Stimulated activated CD4-positive, alpha-beta T cell treated with anti-CD3 and anti-CD28 coated beads, Interleukin-4, amount 100 ng/mL, for 1 hour (primary cell): ENCODE measurements at regions not wholly inside any gene's neighbourhood (a gene's known extent, or its start where the extent isn't known, plus 50 kb on each side); places are given as distances from the start of the nearest gene placed in this dataset.

Experiments
- DNase-seq: peaks from one replicate; pipeline ENCODE4 v3.0.0-alpha.2; 2020

- no peak for DNase-seq
Measured at GRCh38 chr5:142507531-142508372, 178.1 kb downstream of the FGF1 start.

DNA sequence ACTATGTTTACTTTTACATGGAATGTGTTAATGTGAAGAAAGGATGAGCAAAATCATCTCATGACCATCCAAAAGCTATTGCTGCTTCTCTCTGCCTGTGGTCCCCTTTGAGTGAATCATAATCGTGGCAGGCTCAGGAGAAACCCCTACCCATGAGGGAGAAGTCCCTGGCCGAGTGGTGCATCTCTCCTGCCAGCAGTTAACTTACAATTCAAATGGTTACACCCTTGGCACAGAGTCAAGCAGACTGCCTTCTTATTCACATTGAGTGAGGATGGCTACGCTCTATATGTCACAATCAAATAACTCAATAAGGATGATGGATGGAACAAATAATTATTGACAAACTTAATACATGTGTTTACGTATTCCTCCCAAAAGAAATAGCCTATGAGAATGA is 179.1 kb downstream of the FGF1 start:
- DNase-seq: no peak

DNA sequence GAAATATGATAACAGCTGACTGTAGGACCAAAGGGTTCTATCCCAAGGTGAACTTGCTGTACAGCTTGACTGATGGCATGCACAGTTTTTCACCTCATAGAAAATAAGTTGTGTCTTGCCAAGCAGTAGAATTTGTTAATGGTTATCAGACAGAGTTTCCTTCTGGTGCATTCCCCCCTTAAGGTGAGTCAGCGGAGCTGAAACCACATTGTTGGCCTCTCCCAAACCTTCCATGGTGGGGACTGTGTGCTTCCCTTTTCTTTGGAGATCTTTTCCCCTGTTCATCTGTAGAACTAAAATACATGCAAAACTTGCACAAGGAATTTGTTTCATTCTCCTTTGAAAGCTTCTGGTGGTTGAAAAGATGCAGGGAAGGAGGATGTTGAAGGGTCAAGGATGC is 179.8 kb downstream of the FGF1 start:
- DNase-seq: no peak

GRCh38 chr5:142501890-142502289 is 177.1 kb upstream of the SPRY4 start:
- no peak for DNase-seq

DNA sequence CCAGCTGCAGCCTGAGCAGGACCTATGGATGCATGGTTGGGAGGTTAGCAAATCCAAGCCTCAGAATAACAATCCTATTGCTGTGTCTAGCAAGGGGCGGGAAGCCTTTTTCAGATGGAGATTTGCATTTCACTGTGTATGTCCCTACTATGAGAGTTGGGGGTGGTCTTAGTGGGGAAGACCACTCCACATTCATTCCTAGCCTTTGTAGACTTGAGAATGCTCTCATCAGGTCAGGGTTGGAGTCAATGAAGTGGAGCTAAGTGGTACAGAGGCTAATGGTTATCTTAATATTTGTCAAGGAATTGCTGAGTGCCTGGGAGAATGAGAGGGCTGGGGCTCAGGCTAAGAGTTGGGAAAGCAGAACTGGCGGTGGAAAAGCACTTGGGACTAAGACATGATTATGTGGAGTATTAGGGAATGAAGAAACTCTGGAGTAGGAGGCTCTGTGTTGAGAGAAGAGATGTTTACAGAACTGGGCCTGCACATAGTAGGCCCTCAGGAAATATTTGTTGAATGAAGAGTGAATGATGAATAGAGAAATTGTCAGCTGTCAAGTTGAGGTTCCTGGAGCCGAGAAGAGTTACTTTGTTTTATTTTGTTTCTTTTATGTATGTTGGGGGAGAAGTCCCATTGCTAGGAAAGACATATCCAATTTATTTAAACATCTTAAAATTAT is 175.5 kb upstream of the SPRY4 start:
- no peak for DNase-seq

DNA sequence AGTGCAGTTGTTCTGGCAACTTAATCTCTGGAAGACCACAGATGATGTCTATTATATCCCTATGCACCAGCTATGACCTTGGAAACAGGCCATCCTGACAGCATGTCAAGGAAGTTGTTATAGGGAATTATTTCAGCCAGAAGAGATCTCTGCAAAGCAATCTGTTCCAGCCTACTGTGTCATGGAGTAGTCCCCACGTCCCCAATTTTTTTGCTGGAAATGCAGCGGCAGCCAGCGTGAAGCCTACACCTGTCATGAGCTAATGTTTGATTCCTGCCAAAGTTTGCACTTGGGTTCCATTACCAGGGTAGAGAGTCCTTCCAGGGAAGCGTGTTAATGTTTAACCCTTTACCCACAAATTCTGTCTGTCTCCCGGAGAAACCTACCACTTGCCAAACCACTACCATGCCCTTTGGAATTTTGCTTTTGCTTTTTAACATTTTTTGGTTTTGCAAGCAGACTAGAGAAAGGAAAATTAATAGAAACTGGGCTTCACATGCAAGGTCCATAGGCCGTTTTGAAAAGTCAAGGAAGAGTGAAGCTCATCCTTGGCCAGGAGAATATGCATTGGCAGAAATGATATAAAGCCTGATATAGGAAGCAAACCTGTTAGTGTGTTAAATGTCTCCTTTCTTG is 174.9 kb upstream of the SPRY4 start:
- DNase-seq: no peak

DNA sequence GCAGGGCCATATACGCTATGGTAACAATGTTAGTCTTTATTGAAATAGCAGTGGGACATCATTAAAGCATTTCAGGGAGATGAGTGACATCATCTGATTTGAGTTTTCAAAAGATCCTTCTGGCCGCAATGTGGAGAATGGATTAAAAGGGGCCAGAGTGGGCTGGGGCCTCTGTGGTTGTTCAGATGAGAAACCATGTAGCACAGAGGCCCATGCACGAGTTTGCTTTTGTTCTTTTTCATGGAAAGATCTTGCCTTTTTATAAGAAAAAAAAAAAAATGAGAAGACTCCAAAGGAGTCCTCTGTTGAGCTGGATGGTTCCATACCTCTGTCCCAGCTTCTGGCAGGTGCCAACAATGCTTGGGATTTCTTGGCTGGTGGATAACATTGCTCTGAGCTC is 173.5 kb upstream of the SPRY4 start:
- no peak for DNase-seq

- DNase-seq: no peak
Measured at GRCh38 chr5:142495531-142495930, 170.7 kb upstream of the SPRY4 start.

GRCh38 chr5:142493875-142494518 is 169.2 kb upstream of the SPRY4 start:
- no peak for DNase-seq

- no peak for DNase-seq
Measured at GRCh38 chr5:142492781-142493281, 168.0 kb upstream of the SPRY4 start.

DNA sequence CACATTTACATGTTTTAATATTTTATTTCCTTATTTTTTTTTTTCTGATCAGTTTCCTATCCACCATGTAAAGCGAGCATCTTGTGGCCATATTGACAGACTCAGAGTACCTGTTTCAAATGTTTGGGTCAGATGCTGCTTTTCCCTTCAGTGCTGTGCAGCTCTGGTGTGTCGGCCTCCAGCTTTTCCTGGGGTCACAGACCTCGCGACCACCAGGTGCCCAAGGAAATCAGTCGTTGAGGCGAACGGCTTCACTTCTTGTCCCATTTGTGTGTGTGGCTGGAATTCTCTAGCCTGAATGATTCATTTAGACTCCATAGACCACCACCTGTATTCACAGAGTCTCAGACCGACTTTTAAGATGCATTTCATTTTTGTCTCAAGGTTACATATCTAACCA is 166.9 kb upstream of the SPRY4 start:
- DNase-seq: no peak

DNA sequence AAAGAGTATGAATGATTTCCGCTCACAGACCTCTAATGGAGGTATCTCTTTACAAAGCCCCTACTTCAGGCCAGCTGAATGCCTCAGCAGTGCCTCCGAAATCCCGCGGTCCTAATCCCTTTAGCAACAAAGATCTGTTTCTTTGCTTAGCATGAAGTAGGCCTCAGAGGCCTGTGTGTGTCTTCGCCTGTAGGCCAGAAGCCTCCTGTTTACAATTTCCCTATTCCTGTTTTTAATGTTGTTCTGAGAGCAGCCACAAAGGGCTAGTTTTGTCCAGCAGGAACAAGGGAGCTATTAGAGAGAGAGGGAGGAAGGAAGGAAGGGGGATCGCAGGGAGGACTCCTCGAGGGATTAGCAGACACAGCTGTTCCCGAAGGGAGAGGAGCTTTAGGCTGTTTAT is 166.4 kb upstream of the SPRY4 start:
- no peak for DNase-seq

DNA sequence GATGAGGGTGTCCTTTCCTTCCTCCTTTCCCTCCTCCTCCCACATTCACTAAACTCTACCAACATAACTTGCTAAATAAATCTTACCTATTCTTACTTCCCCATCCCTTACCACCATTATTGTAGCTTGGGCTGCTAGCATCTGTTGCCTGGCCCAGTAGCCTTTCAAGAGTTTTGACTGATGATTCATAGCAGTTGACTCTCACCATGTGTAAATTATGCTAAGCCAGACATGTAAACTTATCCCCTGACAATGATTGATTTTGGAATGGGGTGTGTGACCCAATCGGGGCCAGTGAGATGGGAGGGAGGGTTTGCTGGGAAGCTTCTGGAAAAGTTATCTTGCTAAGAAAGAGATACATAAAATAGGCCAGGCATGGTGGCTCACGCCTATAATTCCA is 161.8 kb upstream of the SPRY4 start:
- no peak for DNase-seq

DNA sequence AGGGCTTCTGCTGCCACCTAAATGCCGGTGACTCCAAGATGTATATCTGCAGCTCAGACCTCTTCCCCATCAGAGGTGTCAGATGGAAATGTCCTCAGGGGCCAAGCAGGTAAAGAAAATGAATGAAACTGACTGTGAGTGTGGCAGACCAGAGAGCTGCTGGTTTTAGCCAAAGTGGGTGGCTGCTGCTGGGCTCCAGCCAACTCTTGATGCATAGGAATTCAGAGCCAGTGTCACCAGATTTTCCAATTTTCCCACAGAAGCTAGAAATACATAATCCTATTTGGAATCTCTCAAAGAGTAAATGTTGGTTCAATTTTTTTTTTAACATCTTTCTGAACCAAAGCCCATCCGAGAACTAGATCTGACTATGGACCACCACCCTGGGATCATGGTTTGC is 161.2 kb upstream of the SPRY4 start:
- no peak for DNase-seq

DNA sequence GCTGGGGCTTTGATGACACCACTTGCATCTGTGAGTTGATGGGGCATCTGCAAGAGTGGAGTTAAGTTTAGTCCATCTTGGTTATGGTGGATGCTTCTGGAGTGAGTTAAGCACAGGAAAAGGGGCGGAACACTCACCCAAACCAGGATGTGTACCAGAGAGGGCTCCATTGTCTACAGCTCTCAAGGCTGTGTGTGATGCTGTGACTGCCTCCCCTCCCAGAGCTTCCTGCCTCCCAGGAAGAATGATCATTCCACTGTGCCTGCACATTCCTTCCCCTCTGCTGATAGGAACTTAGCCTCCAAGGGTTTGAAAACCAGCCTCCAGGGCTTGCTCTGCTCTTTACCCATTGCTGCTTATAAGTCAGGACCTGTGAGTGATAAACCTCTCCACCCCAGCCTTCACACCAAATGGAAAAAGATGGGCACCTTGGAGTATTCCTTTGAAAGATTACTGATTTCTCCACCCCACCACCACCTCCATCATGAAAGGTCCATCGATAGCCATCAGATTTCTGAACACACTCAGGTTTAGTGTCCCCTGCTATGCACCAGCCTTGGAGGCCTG is 160.1 kb upstream of the SPRY4 start:
- no peak for DNase-seq

- DNase-seq: no peak
Measured at GRCh38 chr5:142482207-142482606, 157.4 kb upstream of the SPRY4 start.

- no peak for DNase-seq
Measured at GRCh38 chr5:142481410-142481809, 156.6 kb upstream of the SPRY4 start.

- no peak for DNase-seq
Measured at GRCh38 chr5:142479854-142480519, 155.2 kb upstream of the SPRY4 start.

GRCh38 chr5:142479150-142479549 is 154.3 kb upstream of the SPRY4 start:
- DNase-seq: no peak

- no peak for DNase-seq
Measured at GRCh38 chr5:142478113-142478512, 153.3 kb upstream of the SPRY4 start.

- DNase-seq: no peak
Measured at GRCh38 chr5:142475102-142475513, 150.3 kb upstream of the SPRY4 start.

GRCh38 chr5:142474431-142475094 is 149.7 kb upstream of the SPRY4 start:
- DNase-seq: no peak
